Suprapubic skin (tissue), 3 donors: ENCODE measurements at regions not wholly inside any gene's neighbourhood (a gene's known extent, or its start where the extent isn't known, plus 50 kb on each side); places are given as distances from the start of the nearest gene placed in this dataset.

Source experiments
- EP300 ChIP-seq: sonication (generic); formaldehyde crosslinking; IDR thresholded peaks from one replicate; pipeline ENCODE4 v1.6.1; 2017; ENCODE audit warnings: antibody characterized with exemption
- POLR2A ChIP-seq, 2 donors: fragments of 450-650 bp; IDR thresholded peaks; one replicate each; pipeline ENCODE4 v1.6.1; 2017; ENCODE audit warnings: antibody characterized with exemption in 2 of 2, mild to moderate bottlenecking in 2 of 2, moderate library complexity in 2 of 2
- TF ChIP-seq, protein P1 (sequence below), 2 donors: fragments of 200-600 bp in 1 of 2; fragments of 450-650 bp in 1 of 2; sonication (generic) in 1 of 2; IDR thresholded peaks; one replicate each; pipeline ENCODE4 v1.5.1; 2016 to 2019; ENCODE audit warnings: antibody characterized with exemption in 2 of 2, mild to moderate bottlenecking in 1 of 2, moderate library complexity in 1 of 2

DNA sequence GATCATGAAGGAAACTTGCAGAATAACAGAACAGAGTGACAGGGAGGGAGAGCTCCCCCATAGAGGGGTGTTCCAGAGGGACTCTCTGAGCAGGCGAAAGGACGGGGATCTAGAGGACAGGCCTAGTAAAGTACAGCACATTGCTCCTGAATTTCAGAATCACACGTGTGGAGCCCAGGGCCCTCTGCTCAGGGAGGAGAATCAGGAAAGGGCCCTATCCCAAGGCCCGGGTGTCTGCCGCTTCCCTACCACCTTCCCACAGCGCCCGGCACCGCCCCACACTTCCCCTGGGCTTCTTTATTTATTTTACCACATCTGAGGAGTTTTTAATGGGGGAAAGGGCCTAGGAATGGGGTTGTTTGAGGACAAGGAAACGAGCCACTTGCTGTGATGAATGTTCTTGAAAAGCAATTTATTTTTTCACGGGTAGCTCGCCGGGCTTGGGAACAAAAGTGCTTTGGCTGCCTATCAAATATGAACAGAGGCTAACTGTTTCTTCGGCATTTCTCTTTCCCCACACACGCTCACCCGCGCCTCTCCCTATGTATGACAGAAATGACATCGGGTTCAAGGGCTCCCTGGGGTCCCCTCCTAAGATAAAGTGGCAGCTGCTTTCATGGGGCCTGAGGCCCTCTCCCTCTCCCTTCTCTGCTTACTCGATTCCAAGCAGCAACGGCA is 79.3 kb upstream of the GLI2 start:
- TF ChIP-seq, protein P1, sequence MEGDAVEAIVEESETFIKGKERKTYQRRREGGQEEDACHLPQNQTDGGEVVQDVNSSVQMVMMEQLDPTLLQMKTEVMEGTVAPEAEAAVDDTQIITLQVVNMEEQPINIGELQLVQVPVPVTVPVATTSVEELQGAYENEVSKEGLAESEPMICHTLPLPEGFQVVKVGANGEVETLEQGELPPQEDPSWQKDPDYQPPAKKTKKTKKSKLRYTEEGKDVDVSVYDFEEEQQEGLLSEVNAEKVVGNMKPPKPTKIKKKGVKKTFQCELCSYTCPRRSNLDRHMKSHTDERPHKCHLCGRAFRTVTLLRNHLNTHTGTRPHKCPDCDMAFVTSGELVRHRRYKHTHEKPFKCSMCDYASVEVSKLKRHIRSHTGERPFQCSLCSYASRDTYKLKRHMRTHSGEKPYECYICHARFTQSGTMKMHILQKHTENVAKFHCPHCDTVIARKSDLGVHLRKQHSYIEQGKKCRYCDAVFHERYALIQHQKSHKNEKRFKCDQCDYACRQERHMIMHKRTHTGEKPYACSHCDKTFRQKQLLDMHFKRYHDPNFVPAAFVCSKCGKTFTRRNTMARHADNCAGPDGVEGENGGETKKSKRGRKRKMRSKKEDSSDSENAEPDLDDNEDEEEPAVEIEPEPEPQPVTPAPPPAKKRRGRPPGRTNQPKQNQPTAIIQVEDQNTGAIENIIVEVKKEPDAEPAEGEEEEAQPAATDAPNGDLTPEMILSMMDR (IDR thresholded peaks at IDR 0.05): no peak
- TF ChIP-seq EP300: no peak
- TF ChIP-seq POLR2A (IDR thresholded peaks at IDR 0.05): no peak
